GM18909 (cell line): ENCODE measurements at regions not wholly inside any gene's neighbourhood (a gene's known extent, or its start where the extent isn't known, plus 50 kb on each side); places are given as distances from the start of the nearest gene placed in this dataset.
A peak's percentile ranks its signal among the peaks of the same experiment; 100 is the strongest.
"Not testable (repeated sequence)": the region's sequence is repeated elsewhere in the genome, so short reads cannot be mapped to it uniquely, and the experiment has no call there.

Source experiments
- ATAC-seq: cut with Tn5 transposase; IDR thresholded peaks from one replicate; pipeline ENCODE4 v1.9.1; 2021; ENCODE audit warnings: mild to moderate bottlenecking; ENCODE audit not compliant: unreplicated experiment, poor library complexity

DNA sequence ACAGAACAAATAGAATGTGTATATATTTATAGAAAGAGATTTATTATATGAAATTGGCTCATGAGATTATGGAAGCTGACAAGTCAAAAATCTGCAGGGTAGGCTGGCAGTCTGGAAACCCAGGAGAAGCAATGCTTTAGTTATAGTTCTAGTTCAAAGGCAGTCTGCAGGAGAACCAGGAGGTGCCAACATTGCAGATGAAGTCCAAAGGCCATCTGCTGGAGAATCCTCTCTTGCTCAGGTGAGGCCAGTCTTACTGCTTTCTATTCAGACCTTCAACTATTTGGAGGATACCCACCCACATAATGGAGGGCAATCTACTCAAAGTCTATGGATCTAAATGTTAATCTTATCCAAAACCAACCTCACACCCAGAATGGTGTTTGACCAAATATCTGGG, 75.9 kb upstream of the MRPS6 start:
- no peak for ATAC-seq

DNA sequence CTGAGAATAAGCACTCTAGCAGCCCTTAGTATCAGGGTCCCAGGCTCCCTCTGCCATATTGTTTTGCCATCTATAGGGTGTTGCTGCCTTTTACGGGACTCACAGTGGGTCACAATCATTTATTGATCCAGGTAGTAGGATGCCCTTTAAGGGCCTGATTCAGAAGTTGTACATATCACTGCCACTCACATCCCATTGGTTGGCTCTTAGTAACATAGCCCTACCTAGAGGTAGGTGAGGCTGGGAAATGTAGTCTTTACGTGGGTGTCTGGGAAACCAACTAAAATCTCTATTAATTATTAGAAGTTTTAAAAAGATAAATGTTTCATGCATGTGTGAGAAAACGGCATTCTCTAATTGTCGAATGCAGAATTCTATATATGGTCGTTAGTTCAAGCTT, 78.8 kb upstream of the ATP5PO start:
- no peak for ATAC-seq

DNA sequence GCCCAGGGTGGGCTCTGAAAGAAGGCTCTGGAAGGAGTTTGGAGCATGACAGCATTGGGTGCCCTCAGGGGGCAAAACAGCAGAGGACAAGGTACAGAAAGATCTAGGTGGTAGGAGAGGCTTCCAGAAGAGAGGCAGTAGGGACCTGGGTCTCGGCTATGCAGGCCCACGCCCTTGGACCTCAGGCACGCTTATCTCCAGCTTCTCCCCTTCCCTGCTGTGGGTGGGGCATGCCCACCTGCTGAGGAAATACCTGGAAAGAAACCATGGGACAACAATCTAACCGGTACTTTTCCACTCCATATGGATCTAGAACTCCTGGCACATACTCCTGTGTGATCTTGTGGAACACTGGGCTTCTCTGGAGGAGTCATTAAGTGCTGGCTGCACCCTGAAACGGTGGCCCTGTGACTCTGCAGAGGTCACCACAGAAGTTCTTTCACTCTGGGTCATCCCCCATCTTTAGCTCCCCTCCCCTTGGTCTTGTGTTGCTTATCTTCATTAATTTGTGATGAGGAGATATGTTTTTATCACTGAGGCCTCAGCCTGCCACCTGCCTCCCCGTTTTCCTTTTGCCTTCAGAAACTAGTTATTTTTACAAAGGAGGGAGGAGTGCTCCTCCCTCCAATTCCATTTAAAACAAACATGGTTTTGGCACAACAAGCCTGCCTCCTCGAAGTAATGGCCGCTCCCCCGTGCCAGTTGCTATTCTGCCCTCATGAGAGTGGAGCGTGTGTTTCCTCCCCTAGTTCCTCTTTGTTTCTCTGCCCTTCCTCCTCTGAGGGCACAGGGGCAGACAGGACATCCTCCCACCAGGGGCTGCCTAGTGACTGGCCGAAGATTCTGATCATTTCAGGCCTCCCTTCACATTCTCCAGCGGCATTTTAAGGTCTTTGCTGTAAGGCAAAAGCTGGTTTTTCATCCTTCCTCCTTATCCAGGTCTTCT, 78.0 kb upstream of the ATP5PO start:
- no peak for ATAC-seq

DNA sequence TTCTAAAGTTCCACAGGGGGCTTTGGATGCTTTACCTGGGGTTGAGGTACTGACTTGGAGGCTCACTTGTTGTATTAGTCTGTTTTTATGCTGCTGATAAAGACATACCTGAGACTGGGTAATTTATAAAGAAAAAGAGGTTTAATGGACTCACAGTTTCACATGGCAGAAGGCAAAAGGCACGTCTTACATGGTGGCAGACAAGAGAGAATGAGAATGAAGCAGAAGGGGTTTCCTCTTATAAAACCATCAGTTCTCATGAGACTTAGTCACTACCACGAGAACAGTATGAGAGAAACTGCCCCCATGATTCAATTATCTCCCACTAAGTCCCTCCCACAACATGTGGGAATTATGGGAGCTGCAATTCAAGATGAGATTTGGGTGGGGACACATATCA, 76.8 kb upstream of the ATP5PO start:
- ATAC-seq = not testable (repeated sequence)

DNA sequence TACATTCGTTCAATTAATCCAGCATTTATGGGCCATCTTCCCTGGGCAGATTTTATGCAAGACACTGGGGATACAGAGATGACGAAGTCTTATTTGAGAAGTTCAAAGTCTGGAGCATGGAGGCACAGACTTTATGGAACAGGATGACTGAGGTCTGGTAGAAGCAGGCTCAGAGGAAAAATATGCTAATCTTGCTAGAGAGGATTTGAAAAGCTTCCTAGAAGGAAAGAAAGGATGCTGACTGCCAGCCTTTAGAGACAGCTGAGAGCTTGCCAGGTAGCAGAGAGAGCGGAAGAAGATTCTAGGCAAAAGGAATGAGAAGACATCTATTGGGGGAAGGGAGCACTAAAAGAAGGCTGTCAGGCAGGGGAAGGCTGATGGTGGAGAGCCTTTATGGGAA, 75.5 kb upstream of the ATP5PO start:
- ATAC-seq = no peak

DNA sequence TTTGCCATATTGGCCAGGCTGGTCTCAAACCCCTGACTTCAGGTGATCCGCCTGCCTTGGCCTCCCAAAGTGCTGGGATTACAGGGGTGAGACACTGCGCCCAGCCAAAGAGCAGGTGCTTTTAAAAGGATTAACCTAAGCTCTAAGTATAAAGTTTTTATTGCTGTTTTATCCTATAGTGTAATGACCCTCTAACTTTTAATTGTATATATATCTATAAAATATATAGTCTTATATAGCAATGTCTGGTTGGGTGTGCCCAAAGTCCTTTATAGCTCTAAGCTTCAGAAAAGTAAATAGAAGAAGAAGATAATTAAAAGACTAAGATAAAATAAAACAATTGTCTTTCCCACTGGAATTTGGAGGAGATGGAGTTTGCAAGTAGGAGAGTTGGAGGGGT, 73.8 kb upstream of the ATP5PO start:
- ATAC-seq = no peak

DNA sequence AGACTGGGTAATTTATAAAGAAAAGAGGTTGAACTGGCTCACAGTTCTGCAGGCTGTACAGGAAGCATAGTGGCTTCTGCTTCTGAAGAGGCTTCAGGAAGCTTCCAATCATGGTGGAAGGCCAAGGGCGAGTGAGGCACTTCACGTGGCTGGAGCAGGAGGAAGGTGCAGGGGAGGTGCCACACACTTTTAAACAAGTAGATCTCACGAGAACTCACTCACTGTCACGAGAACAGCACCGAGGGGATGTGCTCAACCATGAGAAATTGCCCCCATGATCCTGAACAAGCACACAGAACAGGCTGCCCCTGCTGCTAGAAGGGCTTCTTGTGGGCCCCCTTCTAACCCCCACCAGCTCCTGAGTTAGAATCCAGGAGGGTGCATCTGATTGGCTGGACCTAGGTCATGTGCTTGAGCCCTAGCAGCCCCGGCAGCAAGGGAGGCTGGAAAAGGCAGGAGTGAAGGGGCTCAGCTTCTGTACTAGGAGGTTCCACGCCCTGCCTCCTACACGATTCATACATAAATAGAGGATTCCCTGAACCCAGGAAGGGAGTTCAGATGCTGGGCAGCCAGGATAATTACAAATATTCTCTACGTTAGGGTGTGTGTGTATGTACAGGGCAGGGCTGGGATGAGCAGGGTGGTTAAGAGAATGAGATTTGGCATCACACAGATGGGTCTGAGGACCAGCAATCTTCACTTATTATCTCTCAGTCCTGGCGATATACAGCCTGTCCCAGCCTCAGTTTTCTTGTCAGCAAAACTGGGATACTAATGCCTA, 72.8 kb upstream of the ATP5PO start:
- ATAC-seq = no peak

DNA sequence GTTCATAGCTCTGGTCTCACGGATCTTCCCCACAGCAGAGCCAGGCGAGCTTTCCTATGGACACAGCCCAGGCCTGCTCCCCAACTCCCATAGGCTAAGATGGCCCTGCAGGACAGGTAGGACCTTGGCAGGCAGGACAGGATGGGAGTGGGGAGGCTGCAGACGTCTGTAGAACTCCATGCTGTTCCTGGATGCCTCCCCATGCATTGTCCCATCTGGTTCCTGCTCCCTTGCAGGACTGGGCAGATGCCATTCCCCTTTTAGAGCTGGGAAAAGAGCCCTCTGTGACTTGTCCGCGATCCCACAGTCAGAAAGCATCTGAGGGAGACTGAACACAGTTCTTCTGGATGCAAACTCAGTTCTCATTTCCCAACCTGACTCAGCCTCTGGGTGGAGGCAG, 71.9 kb upstream of the ATP5PO start:
- no peak for ATAC-seq

DNA sequence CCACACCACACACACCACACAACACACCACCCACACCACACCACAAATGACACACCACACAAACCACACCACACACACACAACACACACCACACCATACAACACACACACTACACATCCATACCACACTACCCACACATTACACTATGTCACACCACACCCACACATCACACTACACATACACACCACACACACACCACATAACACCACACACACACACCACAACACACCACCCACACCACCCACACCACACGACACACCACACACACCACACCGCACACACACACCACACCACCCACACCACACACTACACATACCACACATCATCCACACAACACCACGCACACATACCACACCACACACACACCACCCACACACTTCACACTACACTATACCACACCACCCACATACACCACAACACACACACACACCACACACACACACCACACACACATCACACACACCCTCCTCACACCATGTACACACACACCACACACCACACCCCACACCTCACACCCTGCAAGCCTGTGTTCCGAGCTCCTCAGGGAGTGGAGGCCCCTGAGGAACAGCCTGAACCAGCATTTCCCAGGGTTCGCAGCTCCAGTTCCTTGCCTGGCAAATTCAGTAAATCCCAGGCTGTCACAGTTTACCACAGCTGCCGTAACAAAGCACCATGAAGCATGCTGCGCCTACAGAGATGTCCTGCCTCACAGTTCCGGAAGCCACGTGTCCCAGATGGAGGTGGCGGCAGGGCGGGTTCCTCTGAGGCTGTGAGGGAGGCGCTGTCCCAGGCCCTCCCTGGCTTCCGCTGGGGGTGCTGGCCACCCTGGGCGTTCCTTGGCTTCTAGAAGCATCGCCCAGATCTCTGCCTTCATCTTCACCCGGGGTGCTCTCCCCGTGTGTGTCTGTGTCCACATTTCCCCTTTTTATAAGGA, 69.8 kb upstream of the ATP5PO start:
- ATAC-seq = no peak

DNA sequence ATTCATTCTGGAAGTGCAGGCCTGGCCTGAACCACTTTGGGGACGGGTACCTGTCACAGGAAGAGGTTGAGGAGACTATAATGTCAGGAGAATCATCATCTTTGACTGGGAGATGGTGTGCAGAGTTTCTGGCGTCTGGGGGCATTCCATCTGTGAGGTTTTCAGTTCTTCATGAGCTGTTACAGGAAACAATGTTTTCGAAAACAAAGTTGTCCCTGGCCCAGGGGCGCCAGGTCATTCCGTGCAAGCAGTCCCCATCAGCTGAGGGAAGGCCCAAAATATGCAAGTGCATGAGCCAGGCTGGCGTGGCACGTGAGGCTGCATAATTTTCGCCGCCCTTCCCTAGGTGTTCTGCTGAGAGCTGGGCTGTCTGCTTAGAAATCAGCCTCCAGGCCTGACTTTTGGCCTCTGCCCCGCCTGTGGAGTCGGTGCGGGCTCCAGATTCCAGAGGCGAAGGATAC, 68.4 kb upstream of the ATP5PO start:
- no peak for ATAC-seq

DNA sequence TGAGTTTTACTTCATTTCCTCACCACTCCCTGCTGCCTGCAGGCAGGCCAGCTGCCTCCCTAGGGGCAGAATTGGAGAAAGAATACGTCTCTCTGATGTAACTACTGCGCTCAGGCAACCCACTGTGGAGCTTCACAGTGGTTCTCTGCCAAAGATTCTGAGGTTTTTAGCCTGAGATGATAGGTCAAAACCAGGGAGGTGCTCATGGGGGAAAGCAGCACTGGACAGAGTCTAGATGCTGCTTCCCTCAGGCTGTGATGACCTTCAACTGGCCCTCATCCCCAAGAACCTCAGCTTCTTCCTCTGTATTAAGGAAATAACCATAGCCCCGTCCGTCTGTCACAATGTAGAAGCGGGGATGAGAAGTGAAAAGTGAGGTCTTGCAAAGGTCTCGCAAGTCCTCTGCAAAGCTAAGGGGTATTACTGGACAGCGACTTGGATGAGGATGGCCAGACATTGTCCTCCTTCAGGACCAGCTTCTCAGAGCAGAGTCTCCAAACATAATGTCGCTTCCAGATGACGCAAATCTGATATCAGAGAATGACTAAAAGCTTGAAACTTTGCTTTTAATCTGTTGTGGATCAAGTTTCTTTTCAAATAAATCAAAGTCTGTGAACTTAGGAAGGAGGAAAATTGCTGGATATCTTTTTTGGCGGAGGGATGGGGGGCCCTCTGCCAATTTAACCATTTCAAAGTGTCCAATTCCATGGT, 65.9 kb upstream of the ATP5PO start:
- no peak for ATAC-seq

DNA sequence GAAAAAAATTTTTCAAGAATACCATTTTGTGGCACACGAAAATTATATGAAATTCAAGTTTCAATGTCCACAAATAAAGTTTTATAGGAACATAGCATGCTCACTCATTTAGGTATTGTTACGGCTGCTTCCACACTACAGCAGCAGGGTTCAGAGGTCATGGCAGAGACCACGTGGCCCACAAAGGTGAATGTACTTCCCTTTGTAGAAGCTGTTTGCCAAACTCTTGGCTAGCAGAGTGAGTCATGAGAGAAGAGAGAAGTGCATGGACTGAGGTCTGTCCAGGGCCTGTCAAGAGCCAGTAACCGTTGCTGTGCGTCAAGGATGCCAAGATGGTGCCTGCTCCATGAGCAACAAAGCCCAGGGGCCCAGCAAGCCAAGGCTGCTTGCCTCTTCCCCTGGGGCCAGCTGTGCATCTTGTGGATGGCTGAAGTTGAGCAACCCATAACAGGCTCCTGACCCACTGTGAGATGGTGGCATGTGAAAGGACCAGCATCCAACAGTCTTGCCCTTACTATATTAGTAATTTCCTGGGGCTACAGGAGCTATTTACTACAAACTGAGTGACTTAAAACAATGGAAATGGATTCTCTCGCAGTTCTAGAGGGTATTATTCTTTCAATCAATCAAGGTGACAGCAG, 64.8 kb upstream of the ATP5PO start:
- no peak for ATAC-seq

DNA sequence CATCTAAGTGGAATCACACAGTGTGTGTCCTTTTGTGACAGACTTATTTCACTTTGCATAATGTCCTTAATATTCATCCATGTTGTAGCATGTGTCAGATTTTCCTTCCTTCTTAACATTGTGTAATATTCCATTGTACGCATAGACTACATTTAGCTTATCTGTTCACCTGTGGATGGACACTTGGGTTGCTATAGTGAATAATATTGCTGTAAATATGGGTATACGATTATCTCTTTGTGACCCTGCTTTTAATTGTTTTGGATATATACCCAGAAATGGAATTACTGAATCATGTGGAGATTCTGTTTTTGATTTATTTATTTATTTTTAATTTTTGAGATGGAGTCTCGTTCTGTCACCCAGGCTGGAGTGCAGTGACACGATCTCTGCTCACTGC, 63.0 kb upstream of the ATP5PO start:
- ATAC-seq = no peak

DNA sequence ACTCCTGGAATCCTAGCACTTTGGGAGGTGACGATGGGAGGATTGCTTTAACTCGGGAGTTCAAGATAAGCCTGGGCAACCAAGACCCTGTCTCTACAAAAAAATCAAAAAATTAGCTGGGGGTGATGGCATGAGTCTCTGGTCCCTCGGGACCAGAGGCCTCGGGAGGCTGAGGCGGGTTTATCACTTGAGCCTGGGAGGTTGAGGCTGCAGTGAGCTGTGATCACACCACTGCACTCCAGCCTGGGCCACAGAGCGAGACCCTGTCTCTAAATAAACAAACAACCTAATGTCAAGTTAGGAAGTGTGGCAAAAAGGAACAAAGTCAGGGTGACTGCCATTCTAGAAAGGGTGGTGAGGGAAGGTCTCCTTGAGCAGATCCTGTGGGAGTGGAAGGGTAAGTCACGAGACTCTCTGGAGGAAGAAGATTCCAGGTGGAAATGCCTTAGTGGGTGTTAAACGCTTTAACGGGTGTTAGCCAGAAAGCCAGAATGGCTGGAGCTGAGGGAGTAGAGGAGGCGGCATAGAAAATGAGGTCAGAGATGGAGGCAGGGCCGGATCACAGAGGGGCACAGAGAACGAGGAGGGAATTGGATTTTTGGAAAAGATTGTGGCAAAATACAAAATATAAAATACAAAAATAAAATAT, 62.2 kb upstream of the ATP5PO start:
- no peak for ATAC-seq

DNA sequence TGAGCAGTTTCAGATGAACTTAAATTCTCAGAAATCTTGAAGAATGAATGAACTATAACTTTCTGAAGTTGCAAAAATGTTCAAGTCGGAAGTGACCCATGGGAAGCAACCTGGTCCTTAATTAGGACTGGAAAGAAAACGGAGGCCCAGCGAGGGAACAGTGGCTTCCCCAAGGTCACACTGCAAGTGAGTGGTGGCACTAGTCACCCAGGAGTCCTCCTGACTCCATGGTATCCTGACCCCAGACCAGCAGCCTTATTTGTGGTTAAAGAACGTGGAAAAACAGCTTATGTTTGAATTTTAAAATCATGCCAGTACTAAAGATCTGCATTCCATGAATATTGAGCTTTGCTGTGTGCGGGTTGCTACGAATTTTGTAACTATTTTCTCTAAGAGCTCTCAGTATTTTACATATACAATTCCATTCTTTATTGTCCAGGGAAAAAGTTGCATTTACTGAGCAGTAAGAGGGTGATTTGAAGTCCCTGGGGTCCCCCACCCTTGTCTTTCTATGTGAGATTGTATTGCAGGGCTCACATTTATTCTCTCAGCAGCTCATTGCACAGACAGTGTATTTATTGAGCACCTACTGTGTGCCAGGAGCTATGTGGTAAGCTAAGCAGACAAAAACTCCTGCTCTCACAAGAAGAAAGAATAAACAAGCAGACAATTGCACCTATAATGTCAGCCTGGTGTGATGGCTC, 61.6 kb upstream of the ATP5PO start:
- ATAC-seq = no peak

DNA sequence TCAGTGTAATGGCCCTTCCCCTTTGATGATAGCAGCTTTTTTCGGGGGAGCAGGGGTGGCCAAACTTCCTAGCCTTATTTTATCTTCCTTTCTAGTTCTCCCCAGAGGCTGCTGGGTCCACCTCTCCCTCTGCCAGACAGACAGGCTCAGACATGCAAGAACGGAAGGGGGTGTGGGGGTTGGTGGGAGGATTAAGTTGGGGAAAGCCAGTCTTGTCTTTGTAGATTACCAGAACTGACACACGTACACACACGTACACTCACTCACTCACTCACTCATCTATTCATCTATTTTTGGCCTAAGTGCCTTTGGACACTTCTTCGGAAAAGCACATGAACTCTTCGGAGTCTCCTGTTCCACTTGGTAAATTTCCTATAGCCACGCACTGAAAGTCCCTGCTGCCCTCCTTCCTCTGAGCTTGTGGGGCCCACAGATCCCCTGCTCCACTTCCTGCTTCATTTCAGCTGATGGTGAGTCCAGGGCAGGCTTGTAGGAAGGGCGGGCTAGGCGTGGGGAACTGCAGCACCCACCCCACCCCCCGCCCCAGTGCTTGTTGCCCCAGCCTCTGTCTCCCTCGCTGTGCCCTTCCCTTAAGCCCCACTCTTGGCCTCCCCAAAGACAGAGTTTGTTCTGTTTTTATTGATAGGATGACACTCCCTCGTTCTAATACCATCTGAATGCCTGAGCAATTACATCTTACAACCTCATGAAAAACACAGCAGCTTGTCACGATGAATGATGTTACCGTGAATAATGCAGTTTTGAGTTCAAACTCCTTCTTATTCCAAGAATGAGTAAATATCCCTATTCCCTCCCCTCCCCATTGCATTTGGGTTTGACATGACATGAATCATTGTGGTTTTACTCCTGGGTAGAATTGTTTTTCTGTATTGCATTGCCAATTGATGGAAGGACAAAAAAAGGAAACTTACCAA, 60.7 kb upstream of the ATP5PO start:
- ATAC-seq = peak; percentile 54

DNA sequence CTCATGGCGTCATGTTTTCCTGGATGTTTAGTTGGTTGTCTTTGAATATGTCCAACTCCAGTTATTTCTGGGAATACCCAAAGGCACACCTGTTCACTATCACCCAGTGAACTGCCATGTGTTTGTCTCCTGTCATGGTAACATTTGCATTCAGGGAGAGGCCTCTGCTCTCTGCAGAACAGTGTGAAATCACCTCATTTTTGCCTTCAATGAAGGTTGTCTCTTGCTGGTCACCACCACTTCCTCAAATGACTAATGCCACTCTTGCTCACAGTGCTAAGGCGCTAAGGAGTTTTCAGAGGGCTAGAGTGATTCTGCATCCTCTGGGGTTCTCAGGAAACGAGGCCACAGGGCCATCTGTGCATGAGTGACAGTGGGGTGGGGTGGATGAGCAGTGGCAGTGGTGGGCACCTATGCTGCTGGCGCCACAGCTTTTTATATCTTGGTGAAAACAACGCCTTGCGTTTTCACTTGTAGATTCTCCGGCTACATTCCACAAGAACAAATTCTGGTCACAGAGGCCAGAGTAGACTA, 60.0 kb upstream of the ATP5PO start:
- peak; percentile 87 for ATAC-seq
